DMS153 treated with DMSO at 0.1 percent for 48 hours (cell line): ENCODE measurements at regions not wholly inside any gene's neighbourhood (a gene's known extent, or its start where the extent isn't known, plus 50 kb on each side); places are given as distances from the start of the nearest gene placed in this dataset.
"Not testable (repeated sequence)": the region's sequence is repeated elsewhere in the genome, so short reads cannot be mapped to it uniquely, and the experiment has no call there.

Experiments
- DNase-seq: peaks from one replicate; lab custom pipeline; 2025; ENCODE audit not compliant: unreplicated experiment; lab: John Stamatoyannopoulos, UW

DNA sequence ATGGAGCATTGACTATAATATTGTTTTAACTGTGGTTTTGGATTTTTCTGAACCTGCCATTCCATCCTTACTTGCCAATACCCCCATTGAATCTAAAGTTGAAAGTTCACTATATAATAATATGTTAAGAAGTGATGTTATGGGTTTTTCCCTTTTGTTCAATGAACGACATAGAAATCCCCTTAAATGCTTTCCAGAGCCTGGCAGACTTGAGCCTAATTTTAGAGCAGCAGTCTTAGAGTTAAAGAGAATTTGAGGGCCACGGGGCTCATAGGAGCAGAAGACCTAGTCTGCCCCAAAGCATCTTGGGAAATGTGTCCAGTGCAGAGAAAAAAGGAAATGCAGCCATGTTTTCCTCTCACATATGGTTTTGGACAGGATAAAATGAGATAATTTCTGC is 146.1 kb upstream of the SLC44A1 start:
- no peak for DNase-seq

DNA sequence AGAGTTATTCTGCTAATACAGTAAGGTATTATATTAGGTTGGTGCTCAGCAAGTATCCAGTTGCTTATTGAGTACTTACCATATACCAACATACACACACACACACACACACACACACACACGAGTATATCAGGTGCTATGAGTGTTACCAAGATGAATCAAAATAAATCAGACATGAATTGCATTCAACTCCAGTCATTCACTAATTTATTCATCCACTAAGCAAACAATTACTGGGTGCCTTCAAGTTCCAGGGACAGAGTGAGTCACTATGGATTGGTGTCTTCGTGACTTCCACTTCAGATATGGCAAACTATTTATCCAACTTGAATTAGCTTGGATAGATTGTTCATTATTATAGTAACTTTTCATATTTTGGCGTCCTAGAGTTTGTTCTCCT is 140.7 kb upstream of the SLC44A1 start:
- no peak for DNase-seq

DNA sequence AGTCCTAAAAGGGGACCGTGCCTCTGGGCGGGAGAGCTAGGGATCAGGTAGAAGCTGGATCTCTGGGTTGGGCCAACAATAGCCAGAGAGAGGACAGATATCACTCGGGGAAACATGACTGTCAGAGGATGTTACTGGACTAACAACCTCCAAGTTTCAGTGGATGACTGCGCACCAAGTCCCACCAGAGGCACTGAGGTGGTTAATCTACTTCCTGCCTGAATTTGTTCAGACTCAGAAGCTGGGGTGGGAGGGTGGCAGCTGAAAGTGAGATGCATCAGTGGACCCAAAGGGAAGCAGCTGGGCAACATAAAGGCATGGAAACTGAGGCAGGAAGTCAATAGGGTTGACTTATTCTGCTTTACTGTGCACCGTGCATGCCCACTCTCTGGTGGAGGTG is 130.1 kb upstream of the SLC44A1 start:
- no peak for DNase-seq

DNA sequence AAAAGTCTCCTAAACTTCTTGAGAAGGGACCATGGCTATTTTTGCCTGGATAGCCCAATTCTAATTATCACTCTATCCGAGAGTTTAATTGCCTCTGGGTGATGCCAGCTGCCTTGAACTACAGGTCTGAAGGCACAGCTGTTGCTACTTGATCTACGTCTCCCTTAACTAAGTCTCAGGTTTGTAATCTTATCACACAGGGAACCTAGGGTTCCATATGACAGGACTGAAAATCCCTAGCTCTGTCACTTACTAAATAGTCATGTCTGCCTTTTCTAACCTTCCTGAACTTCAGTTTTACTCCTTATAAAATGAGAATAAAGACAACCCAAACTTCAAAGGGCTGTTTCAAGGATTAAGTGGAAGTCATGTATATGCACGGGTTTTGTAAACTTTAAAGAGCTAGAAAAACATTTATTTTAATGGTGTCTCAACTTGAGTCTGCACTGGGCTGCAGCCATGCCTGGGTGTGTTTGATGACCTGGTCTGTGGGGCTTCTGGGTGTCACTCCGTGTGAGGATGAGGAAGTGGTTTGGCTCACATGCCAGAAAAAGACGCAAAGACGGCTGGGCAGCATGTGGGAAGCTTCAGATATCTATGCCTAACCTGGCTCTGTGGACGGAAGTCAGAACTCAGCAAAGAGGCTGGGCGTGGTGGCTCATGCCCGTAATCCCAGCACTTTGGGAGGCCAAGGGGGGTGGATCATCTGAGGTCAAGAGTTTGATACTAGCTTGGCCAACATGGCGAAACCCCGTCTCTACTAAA is 129.3 kb upstream of the SLC44A1 start:
- DNase-seq, result no peak

DNA sequence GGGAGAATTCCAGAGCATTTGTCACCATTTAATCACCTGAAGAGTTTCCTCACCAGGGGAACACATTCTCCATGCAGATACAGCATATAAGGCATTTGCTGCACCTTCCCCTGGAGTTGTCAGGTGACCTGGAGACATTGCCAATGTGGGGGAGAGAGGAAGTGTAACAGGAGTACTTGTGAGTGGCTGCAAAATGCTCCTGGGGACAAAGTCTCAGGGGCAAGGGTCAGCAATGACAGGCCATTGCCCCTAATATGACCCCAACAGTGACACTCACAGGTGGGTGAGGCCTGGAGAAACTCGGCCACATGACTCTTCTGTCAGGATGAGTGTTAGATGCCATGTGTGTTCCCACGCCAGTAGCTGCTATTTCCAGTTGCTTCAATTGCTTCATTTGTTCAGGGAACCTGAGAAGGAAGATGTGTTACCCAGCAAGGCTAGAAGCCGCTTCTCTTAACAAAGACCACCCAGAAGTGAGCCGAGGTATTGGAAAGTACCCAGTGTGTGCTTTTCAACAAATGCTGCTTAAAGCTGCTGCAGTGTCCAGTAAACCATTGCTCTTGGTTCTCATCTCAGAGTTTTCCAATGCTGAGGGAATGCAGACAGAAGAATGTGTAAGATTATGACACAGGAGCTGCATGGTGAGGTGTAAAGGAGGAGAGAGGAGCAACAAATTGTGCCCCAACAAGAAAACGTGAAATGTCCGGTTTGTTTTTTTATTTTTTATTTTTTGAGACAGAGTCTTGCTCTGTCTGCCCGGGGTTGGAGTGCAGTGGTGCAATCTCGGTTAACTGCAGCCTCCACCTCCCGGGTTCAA is 128.2 kb upstream of the SLC44A1 start:
- no peak for DNase-seq

DNA sequence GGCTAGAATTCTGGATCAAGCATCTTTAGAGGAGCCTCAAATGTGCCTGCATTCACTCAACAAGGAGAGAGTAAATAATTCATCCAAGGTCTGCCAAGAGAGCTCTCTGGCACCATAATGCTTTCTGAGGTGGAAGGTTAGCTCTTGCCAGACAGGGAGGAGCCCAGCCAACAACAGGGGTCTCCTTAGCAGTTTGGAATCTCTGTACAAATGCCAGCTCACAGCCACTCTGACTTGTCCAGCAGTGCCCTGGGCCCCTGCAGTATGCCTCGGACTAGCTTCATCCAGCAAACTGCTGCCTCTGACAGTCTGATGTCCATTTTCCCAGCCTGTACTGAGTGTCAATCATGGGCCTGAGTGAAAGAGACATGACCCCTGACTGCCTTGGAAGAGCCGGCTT is 127.2 kb upstream of the SLC44A1 start:
- DNase-seq, result no peak

DNA sequence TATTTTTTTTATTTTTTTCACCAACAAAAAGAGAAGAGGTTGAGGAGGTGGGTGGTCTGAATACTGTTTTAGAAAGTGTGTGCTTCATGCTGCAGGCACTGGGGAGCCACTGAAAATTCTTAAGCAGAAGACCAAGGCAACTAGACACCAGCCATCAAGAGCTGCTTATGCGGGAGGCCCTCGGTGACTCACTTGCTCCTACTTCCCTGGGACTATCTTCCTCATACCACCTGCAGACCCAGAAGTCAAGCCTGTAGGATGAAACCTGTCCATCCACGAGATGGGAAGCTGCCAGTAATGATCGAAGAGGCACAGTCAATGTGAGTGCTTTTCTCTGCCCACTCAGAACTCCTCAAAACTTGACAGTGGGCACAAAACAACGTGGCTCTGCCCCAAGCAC is 125.8 kb upstream of the SLC44A1 start:
- no peak for DNase-seq

DNA sequence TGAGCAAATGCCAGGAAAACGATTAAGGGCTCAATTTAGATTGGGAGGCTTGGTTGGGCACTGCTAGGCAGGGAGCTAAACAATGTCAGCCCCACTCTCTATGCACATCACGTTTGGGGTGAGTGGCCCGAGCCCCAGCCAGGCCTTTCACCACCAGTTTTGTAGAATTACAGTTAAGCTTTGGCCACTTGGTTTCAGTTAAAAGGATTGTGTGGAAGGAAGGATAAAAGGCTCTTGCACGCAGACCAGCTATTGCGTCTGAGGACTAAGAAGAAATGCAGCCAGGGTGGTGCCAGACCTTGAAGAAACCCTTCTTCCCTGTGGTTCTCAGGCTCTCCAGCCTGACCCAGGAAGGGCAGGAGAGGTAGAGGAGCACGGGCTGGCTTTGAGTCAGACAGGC is 125.3 kb upstream of the SLC44A1 start:
- DNase-seq, result no peak

DNA sequence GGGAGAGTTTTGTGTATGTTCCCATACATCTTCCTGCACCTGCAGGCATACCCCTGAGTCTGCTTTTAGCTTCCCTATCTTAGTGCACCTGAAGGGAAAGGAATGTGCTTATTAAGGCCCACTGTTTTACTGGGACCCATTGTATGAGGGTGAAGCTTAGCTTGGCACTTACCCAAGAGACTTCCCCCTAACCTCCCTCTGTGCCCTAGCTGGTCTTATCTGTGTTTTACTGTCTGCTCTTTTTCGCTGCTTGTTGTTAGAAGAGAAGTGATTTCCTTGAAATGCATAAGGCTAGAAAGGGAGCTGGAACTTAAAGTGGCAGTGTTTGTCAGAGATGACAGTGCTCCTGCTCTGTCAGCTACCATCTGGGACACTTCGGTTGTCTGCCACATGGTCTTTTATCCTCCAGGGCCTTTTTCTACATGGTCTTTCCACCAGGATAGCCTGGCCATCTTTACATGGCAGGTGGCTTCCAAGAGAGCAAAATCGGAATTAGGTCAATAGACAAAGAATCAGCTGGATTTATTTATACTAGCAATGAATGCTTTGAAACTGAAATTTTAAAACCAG is 122.5 kb upstream of the SLC44A1 start:
- no peak for DNase-seq

DNA sequence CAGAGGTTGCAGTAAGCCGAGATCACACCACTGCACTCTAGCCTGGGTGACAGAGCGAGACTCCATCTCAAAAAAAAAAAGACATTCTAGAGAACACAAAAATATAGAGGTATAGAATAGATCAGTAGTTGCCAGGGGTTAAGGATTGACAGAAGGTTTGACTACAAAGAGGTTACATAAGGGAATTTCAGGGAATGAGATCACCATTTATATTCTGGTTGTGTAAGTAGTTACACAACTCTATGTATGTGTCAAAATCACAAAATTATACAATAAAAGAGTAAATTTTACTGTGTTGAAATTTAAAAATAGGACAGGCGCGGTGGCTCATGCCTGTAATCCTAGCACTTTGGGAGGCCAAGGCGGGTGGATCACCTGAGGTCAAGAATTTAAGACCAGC is 119.9 kb upstream of the SLC44A1 start:
- DNase-seq, result not testable (repeated sequence)

DNA sequence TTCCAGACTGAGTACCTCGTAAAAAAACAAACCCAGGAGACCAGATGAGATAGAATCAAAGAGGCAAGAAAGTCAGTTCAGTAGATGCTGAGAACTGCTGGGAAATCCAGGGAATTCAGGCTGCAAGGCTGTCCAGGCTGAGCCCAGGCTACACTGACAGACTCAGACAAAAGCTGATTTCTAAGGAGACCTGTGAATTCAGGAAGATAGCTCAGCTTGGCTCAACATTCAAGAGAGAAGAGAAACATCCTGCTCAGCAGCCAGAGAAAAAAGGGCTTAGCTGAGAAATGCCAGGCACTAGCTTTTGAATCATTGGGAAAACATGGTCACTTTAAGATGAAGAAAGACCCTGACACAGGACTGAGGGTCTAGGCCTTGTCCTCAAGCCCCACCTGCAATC is 118.2 kb upstream of the SLC44A1 start:
- DNase-seq, result no peak

DNA sequence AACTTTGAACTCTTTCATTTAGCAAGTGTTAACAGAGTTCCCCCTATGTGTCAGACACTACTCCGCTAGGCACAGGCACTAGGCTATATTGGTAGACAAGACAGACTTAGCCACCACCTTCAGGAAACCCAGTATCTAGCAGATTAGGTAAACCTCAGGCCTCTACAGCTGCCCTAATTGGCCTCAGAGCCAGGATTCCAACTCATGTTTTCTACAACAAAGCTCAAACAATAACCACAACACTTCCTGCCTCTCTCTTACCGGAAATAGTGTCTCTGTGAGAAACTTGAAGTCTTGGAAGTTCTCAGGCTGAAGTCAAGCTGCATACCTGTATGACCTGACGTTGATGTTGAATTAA is 116.6 kb upstream of the SLC44A1 start:
- no peak for DNase-seq

DNA sequence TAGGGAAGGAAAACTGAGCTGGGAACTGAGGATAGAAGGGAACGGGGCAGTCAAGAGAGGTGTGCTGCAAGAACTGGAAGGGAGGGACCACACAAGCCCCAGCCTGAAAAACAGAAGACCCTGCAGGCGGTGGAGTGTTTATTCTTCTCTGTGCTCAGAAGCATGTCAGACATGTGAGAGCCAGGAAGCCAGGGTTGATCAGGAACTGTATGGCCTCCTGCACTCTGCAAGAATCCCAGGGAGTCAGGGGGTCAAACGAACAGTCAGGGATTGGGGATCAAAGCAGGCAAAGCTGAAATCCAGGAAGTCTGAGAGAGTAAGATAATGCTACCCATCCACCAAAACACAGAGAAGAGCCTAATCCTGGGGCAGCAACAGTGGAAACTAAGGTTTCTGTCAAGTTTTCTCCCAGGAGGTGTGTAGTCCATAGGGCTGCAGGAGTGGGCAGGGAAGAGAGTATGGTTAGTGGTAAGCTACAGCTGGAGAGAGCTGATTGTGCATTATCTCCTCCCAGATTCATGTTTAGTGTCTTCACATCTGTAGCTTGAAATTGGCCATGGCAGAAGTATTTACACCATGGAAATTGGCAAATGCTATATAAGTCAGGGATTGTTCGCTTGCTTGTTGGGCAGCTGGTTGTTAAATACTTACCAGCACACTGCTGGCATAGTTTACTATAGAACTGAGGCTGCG is 115.4 kb upstream of the SLC44A1 start:
- no peak for DNase-seq

DNA sequence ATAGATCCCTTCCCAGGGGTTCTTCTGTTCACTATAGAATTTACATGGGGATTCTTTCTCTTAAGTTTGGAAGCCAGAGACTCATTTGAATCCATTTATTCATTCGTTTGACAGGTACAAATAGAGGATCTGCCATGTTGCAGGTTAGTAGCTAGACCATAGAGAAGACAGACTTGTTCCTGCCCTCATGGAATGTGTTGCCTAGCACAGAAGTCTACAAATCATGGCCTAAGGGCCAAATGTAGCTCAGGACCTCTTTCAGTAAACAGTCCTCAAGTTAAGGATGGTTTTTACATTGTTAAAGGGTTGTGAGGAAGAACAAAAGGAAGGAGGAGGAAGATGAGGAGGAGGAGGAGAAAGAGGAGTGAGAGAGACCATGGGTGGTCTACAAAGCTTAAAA is 114.7 kb upstream of the SLC44A1 start:
- no peak for DNase-seq

DNA sequence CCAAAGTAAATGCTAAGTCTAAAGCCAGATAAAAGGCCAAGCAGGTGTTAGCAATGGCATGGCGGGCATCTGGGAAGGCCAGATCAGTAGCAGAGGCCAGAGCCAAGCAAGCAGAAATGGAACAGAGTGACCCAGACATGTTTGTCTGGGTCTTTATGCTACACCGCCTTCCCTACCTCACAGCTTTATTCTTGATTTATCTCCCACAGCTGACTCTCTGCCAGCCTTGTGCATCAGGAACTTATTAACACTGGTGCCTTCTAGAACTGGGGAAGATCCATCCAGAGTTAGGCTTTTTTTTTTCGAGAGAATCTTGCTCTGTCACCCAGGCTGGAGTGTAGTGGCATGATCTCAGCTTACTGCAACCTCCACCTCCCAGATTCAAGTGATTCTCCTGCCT is 112.5 kb upstream of the SLC44A1 start:
- no peak for DNase-seq

DNA sequence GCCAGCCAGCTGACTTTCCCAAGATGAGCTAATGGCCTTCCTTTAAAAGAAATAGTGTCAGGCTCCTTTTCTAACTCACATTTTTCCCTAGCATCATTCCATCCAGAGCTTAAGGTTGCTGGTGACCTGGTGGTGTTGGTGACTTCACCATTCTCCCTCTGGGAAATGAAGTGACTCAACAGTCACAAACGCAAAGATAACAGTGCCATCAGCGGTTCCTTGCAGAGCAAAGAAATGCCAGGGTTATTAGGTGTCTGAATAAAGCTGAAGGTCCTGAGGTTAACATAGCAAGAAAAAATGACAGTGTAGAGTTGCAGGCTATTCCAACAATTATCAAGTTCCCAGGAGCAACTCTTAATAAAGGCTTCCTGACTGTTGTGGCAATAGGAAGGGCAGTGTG is 111.8 kb upstream of the SLC44A1 start:
- no peak for DNase-seq

DNA sequence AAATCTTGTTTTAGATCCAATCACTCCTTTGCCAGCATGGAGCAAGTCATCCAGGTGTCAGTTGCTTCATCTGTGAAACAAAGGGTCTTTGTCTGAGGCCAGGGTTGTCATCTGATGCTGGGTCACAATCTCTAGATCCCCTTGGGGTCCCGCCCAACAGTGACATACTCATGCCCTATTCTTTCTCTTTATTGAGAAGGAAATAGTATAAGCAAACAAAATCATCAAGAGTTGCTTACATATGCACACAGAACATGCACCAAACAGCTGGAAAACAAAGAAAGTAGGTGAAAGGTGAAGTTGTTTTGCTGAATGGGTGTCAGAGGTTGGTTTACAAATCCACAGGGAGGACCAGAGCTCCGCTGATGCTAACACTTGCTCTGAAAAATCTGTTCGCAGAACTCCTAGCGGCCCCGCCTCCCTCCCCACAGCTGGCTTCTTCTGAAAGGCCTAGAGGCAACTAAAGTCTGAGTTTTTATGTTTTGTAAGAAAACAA is 106.1 kb upstream of the SLC44A1 start:
- DNase-seq, result no peak

DNA sequence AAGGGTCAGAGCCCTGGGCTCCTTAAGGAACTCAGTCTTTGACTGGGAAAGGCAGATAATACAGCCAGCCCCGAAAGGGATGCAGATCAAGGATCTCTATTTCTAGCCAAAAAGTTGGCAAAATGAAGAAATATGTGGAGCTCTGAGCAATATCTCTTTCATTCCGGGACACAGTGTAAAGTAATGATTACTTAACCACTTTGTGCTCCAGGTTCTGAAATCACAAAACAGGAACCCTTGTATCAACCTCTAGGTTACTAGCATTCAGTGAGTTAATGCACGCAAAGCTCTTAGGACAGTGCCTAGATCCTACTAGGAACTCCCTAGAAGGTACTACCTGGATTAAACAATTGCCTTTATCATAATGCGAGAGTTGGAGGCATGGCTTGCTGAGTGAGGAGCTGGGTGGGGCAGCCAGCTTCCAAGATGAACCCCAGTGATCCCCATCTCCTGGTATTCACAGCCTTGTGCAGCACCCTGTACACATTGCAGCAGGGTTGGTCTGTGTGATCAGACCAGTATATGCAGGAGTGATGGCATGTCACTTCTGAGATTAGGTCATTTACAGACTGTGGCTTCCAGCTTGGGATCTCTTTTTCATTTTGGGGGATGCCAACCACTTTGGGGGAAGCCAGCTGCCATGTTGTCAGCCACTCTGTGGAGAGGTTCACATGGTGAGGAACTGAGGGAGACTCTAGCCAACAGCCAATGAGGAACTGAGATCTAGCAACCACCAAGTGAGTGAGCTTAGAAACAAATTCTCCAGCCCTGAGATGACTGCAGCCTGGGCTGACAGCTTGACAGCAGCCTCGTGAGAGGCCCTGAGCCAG is 103.1 kb upstream of the SLC44A1 start:
- DNase-seq, result no peak

DNA sequence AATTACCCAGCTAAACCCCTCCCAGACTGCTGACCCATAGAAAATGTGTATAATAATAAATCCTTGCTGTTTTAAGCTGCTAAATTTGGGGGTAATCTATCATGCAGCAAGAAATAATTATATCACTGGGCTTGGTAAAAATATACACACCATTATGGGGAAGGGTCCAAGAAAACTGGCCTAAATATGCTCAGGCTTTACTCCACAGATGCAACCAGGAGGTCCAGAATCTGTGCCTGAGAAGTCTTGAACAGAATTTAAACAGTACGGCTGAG is 102.5 kb upstream of the SLC44A1 start:
- DNase-seq, result no peak

DNA sequence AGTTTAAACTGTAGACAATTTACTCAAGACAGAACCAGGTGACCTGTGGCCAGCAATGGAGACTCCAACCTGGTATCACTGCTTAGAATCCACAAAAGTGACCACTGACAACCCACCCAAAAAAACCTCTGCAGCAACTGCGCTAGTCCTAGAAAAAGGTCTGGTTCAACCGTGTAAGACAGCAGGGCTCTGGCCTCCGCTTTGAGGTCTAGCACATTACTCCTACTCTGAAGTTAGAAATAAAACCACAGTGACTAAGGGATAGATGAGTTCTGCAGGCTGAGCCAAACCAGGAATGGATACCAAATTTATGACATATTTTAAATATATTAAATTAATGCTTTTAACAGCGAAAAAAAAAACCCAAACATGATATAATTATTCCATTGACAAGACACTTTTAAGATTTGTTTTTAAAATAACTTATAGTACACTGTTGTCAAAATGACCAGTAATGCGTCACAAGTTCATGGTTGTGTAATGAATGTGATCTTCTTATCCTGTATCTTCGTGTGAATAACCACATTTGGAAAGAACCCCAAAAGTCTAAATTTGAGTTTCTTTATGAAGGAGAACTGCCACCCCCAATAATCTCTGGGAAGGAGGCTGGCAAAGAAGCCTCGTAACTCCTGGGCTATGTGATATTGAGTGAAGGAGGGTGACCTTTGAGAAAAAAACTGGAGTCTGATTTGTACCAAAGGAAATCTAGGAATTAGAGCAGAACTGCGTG is 101.9 kb upstream of the SLC44A1 start:
- DNase-seq, result no peak

DNA sequence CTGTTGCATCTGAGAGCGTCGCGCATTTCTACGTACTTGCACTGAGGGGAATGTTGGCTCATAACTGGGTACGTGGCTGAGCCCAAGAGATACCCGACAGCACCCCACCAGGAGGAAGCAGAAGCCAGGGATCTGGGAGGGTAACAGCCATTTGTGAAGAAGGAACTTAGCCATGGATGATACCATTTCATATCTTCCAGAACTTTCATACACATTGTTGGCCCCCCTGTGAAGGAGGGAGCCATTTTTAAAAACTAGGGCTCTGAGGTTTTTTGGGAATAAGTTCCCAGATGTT is 101.4 kb upstream of the SLC44A1 start:
- no peak for DNase-seq
